ENCODE measurements at regions not wholly inside any gene's neighbourhood (a gene's known extent, or its start where the extent isn't known, plus 50 kb on each side); places are given as distances from the start of the nearest gene placed in this dataset.

- TF ChIP-seq, protein P1, sequence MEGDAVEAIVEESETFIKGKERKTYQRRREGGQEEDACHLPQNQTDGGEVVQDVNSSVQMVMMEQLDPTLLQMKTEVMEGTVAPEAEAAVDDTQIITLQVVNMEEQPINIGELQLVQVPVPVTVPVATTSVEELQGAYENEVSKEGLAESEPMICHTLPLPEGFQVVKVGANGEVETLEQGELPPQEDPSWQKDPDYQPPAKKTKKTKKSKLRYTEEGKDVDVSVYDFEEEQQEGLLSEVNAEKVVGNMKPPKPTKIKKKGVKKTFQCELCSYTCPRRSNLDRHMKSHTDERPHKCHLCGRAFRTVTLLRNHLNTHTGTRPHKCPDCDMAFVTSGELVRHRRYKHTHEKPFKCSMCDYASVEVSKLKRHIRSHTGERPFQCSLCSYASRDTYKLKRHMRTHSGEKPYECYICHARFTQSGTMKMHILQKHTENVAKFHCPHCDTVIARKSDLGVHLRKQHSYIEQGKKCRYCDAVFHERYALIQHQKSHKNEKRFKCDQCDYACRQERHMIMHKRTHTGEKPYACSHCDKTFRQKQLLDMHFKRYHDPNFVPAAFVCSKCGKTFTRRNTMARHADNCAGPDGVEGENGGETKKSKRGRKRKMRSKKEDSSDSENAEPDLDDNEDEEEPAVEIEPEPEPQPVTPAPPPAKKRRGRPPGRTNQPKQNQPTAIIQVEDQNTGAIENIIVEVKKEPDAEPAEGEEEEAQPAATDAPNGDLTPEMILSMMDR (conservative IDR thresholded peaks at IDR 0.05): no peak
- H3K56ac ChIP-seq (ENCODE audit: insufficient read length, low read depth, low read length): no peak overlapping the region
- H2BK20ac ChIP-seq (ENCODE audit: low read depth, low read length, poor library complexity, severe bottlenecking): no peak overlapping the region
- Mint-ChIP-seq H3K9me3 (no peaks in the 10 kb centered on the region), H3K27ac (no peak overlapping the region), H3K4me3 (no peak overlapping the region), H3K4me1 (peaks cover 10 to 14% of the 10 kb centered on the region in 2 experiments), H3K36me3 (ENCODE audit: insufficient read depth in 1 of 3, low read depth in 3 of 3) (peaks cover 0 to 4% (median 0%) of the 10 kb centered on the region in 3 experiments; a peak in 1 of 7 replicates), H3K27me3 (ENCODE audit: low read depth) (no peaks in the 10 kb centered on the region)
- no peaks in the 10 kb centered on the region for H3K27me3 ChIP-seq (ENCODE audit: insufficient read depth, low read length)
- no peak overlapping the region for H2BK12ac ChIP-seq (ENCODE audit: insufficient read length, low read depth, low read length)
- H2BK5ac ChIP-seq (ENCODE audit: insufficient read length, low read length): no peak overlapping the region
- H4K20me1 ChIP-seq (ENCODE audit: control insufficient read depth, insufficient read depth, insufficient read length): no peaks in the 10 kb centered on the region
- H3K14ac ChIP-seq (ENCODE audit: insufficient read depth, low read length): no peak overlapping the region
- no peaks in the 10 kb centered on the region for H3K4me1 ChIP-seq (ENCODE audit: insufficient read depth, low read length)
- H3T11ph ChIP-seq (ENCODE audit: low read length): no peak overlapping the region
- no peak overlapping the region for H3K4ac ChIP-seq (ENCODE audit: low read depth, low read length)
- no peaks in the 10 kb centered on the region for H3K79me1 ChIP-seq (ENCODE audit: insufficient read depth, low read depth, low read length, poor library complexity, severe bottlenecking)
- H3K23me2 ChIP-seq (ENCODE audit: insufficient read length, low read depth, low read length, poor library complexity, severe bottlenecking): no peaks in the 10 kb centered on the region
- DNase-seq: no peak
- no peak overlapping the region for H2BK15ac ChIP-seq (ENCODE audit: low read depth, low read length)
- H4K5ac ChIP-seq (ENCODE audit: insufficient read length, low read depth, low read length): no peak overlapping the region
- no peak overlapping the region for H3K23ac ChIP-seq (ENCODE audit: insufficient read length, low read depth, low read length)
- no peak overlapping the region for H2AK5ac ChIP-seq (ENCODE audit: insufficient read length, low read length)
- no peaks in the 10 kb centered on the region for H3K9me3 ChIP-seq (ENCODE audit: control insufficient read depth, low read depth, low read length)
- no peak overlapping the region for H2AFZ ChIP-seq (ENCODE audit: low read length)
- H3K27ac ChIP-seq (ENCODE audit: insufficient read length, low read depth, low read length): no peak overlapping the region
- no peaks in the 10 kb centered on the region for H3K79me2 ChIP-seq (ENCODE audit: insufficient read depth, low read length)
- no peak overlapping the region for H3K18ac ChIP-seq (ENCODE audit: insufficient read length, low read depth, low read length)
- no peak overlapping the region for H4K91ac ChIP-seq (ENCODE audit: insufficient read length, low read depth, low read length)
- no peak overlapping the region for H2BK120ac ChIP-seq (ENCODE audit: low read depth, low read length, poor library complexity, severe bottlenecking)
- no peak overlapping the region for H3K9ac ChIP-seq (ENCODE audit: extremely low read depth, insufficient read length, low read length)
- H4K8ac ChIP-seq (replicated peaks; ENCODE audit: insufficient read length, low read depth, low read length): no peak overlapping the region
- no peak overlapping the region for H3K4me2 ChIP-seq (ENCODE audit: insufficient read depth, insufficient read length, low read length)
Measured at GRCh38 chr5:30867711-30868110, 325.8 kb upstream of the CDH6 start.

All from H9 (cell line).